ENCODE measurements at regions not wholly inside any gene's neighbourhood (a gene's known extent, or its start where the extent isn't known, plus 50 kb on each side); places are given as distances from the start of the nearest gene placed in this dataset.

DNA sequence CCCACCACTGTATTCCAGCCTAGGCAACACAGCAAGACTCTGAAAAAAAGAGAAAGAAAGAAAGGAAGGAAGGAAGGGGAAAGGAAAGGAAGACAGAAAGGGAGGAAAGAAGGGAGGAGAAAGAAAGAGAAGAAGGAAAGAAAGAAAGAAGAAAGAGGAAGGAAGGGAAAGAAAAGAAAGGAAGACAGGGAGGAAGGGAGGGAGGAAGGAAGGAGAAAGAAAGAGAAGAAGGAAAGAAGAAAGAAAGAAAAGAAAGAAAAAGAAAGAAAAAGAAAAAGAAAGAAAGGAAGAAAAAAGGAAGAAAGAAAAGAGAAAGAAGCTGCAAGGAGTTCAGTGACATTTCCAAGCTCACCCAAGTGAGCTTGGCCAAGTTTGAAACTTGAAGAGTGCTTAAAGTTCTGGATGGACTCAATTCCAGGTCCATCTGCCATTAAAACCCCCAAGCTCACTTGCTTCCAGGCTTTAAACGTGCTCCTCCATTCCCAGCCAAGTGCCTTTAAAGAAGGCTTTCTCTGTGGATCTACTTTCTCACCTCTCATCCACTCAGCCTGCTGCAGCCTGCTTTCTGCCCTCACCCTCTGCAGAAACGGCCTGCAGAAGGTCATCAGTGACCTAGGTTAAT lies 101.5 kb downstream of the VCPKMT start:
- TF ChIP-seq, protein P1, sequence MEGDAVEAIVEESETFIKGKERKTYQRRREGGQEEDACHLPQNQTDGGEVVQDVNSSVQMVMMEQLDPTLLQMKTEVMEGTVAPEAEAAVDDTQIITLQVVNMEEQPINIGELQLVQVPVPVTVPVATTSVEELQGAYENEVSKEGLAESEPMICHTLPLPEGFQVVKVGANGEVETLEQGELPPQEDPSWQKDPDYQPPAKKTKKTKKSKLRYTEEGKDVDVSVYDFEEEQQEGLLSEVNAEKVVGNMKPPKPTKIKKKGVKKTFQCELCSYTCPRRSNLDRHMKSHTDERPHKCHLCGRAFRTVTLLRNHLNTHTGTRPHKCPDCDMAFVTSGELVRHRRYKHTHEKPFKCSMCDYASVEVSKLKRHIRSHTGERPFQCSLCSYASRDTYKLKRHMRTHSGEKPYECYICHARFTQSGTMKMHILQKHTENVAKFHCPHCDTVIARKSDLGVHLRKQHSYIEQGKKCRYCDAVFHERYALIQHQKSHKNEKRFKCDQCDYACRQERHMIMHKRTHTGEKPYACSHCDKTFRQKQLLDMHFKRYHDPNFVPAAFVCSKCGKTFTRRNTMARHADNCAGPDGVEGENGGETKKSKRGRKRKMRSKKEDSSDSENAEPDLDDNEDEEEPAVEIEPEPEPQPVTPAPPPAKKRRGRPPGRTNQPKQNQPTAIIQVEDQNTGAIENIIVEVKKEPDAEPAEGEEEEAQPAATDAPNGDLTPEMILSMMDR (IDR thresholded peaks at IDR 0.05) = no peak
- TF ChIP-seq POLR2A (IDR thresholded peaks at IDR 0.05) = no peak

All from heart left ventricle (tissue), 13 donors.